ENCODE measurements at regions not wholly inside any gene's neighbourhood (a gene's known extent, or its start where the extent isn't known, plus 50 kb on each side); places are given as distances from the start of the nearest gene placed in this dataset.

GRCh38 chr2:138275881-138276280 lies 225.7 kb upstream of the SPOPL start:
- H3K27ac ChIP-seq = 0 out of 2 replicates have a peak overlapping the region, but pooled peaks have one; percentile 61
- no peak for DNase-seq (ENCODE audit: low read depth, low spot score)

GRCh38 chr2:138276339-138276738 lies 225.2 kb upstream of the SPOPL start:
- no peaks in the 10 kb centered on the region for H3K9me3 ChIP-seq (ENCODE audit: low read depth, low read length)
- H3K36me3 ChIP-seq (ENCODE audit: insufficient read depth, low read length) = no peaks in the 10 kb centered on the region
- DNase-seq (ENCODE audit: low read depth, low spot score) = no peak
- H3K27ac ChIP-seq = peak overlapping the region; percentile 61; the same call in 1 of the 2 replicates
- H3K9ac ChIP-seq (ENCODE audit: insufficient read length) = peak overlapping the region; percentile 50
- TF ChIP-seq EZH2 (IDR thresholded peaks at IDR 0.05) = no peak
- TF ChIP-seq POLR2AphosphoS5 (IDR thresholded peaks at IDR 0.05; ENCODE audit: borderline replicate concordance, low read depth, low read length) = no peak
- TF ChIP-seq FOXP2 (optimal IDR thresholded peaks at IDR 0.05; ENCODE audit: control extremely low read depth, extremely low read length, insufficient read depth) = no peak
- H3K4me3 ChIP-seq = no peak overlapping the region

More at GRCh38 chr2:138275881-138276280, 225.7 kb upstream of the SPOPL start:
- no peak overlapping the region for H3K4me3 ChIP-seq
- TF ChIP-seq POLR2AphosphoS5 (IDR thresholded peaks at IDR 0.05; ENCODE audit: borderline replicate concordance, low read depth, low read length) (no peak), EZH2 (IDR thresholded peaks at IDR 0.05) (no peak), FOXP2 (optimal IDR thresholded peaks at IDR 0.05; ENCODE audit: control extremely low read depth, extremely low read length, insufficient read depth) (no peak)
- H3K36me3 ChIP-seq (ENCODE audit: insufficient read depth, low read length) = no peaks in the 10 kb centered on the region
- H3K9ac ChIP-seq (ENCODE audit: insufficient read length) = peak overlapping the region; percentile 50
- H3K9me3 ChIP-seq (ENCODE audit: low read depth, low read length) = no peaks in the 10 kb centered on the region

GRCh38 chr2:138277062-138277461 lies 224.5 kb upstream of the SPOPL start:
- no peaks in the 10 kb centered on the region for H3K36me3 ChIP-seq (ENCODE audit: insufficient read depth, low read length)
- H3K9me3 ChIP-seq (ENCODE audit: low read depth, low read length) = no peaks in the 10 kb centered on the region
- no peak overlapping the region for H3K9ac ChIP-seq (ENCODE audit: insufficient read length)
- DNase-seq (ENCODE audit: low read depth, low spot score) = no peak
- peak overlapping the region; percentile 61; the same call in 1 of the 2 replicates for H3K27ac ChIP-seq
- no peak for TF ChIP-seq EZH2 (IDR thresholded peaks at IDR 0.05)
- TF ChIP-seq POLR2AphosphoS5 (IDR thresholded peaks at IDR 0.05; ENCODE audit: borderline replicate concordance, low read depth, low read length) = no peak
- TF ChIP-seq FOXP2 (optimal IDR thresholded peaks at IDR 0.05; ENCODE audit: control extremely low read depth, extremely low read length, insufficient read depth) = no peak
- no peak overlapping the region for H3K4me3 ChIP-seq

GRCh38 chr2:138279871-138280270 lies 221.7 kb upstream of the SPOPL start:
- H3K9ac ChIP-seq (ENCODE audit: insufficient read length) = no peak overlapping the region
- TF ChIP-seq POLR2AphosphoS5 (IDR thresholded peaks at IDR 0.05; ENCODE audit: borderline replicate concordance, low read depth, low read length) (no peak), FOXP2 (optimal IDR thresholded peaks at IDR 0.05; ENCODE audit: control extremely low read depth, extremely low read length, insufficient read depth) (no peak), EZH2 (IDR thresholded peaks at IDR 0.05) (no peak)
- no peak overlapping the region for H3K27ac ChIP-seq
- no peaks in the 10 kb centered on the region for H3K36me3 ChIP-seq (ENCODE audit: insufficient read depth, low read length)
- H3K9me3 ChIP-seq (ENCODE audit: low read depth, low read length) = no peaks in the 10 kb centered on the region
- no peak for DNase-seq (ENCODE audit: low read depth, low spot score)
- no peak overlapping the region for H3K4me3 ChIP-seq

GRCh38 chr2:138280999-138281695 lies 220.4 kb upstream of the SPOPL start:
- no peak overlapping the region for H3K27ac ChIP-seq
- H3K9ac ChIP-seq (ENCODE audit: insufficient read length) = no peak overlapping the region
- no peaks in the 10 kb centered on the region for H3K9me3 ChIP-seq (ENCODE audit: low read depth, low read length)
- TF ChIP-seq EZH2 (IDR thresholded peaks at IDR 0.05) (no peak), FOXP2 (optimal IDR thresholded peaks at IDR 0.05; ENCODE audit: control extremely low read depth, extremely low read length, insufficient read depth) (no peak), POLR2AphosphoS5 (IDR thresholded peaks at IDR 0.05; ENCODE audit: borderline replicate concordance, low read depth, low read length) (no peak)
- H3K36me3 ChIP-seq (ENCODE audit: insufficient read depth, low read length) = no peaks in the 10 kb centered on the region
- no peak overlapping the region for H3K4me3 ChIP-seq
- no peak for DNase-seq (ENCODE audit: low read depth, low spot score)

- no peak for TF ChIP-seq EZH2 (IDR thresholded peaks at IDR 0.05)
- TF ChIP-seq POLR2AphosphoS5 (IDR thresholded peaks at IDR 0.05; ENCODE audit: borderline replicate concordance, low read depth, low read length) = no peak
- TF ChIP-seq FOXP2 (optimal IDR thresholded peaks at IDR 0.05; ENCODE audit: control extremely low read depth, extremely low read length, insufficient read depth) = no peak
- DNase-seq (ENCODE audit: low read depth, low spot score) = no peak
Measured at GRCh38 chr2:138282014-138282672, 219.4 kb upstream of the SPOPL start.

GRCh38 chr2:138291805-138292204 lies 209.8 kb upstream of the SPOPL start:
- Histone ChIP-seq H3K27ac (no peak overlapping the region), H3K36me3 (ENCODE audit: insufficient read depth, low read length) (no peaks in the 10 kb centered on the region), H3K9me3 (ENCODE audit: low read depth, low read length) (no peaks in the 10 kb centered on the region), H3K9ac (ENCODE audit: insufficient read length) (no peak overlapping the region), H3K4me3 (no peak overlapping the region)
- DNase-seq (ENCODE audit: low read depth, low spot score) = no peak
- TF ChIP-seq EZH2 (IDR thresholded peaks at IDR 0.05) (no peak), POLR2AphosphoS5 (IDR thresholded peaks at IDR 0.05; ENCODE audit: borderline replicate concordance, low read depth, low read length) (no peak), FOXP2 (optimal IDR thresholded peaks at IDR 0.05; ENCODE audit: control extremely low read depth, extremely low read length, insufficient read depth) (no peak)

More at GRCh38 chr2:138282014-138282672, 219.4 kb upstream of the SPOPL start:
- no peak overlapping the region for H3K4me3 ChIP-seq
- H3K36me3 ChIP-seq (ENCODE audit: insufficient read depth, low read length) = no peaks in the 10 kb centered on the region
- no peaks in the 10 kb centered on the region for H3K9me3 ChIP-seq (ENCODE audit: low read depth, low read length)
- H3K27ac ChIP-seq = no peak overlapping the region
- H3K9ac ChIP-seq (ENCODE audit: insufficient read length) = no peak overlapping the region

- TF ChIP-seq EZH2 (IDR thresholded peaks at IDR 0.05) (no peak), POLR2AphosphoS5 (IDR thresholded peaks at IDR 0.05; ENCODE audit: borderline replicate concordance, low read depth, low read length) (no peak), FOXP2 (optimal IDR thresholded peaks at IDR 0.05; ENCODE audit: control extremely low read depth, extremely low read length, insufficient read depth) (no peak)
- no peak for DNase-seq (ENCODE audit: low read depth, low spot score)
- no peak overlapping the region for H3K27ac ChIP-seq
- no peaks in the 10 kb centered on the region for H3K9me3 ChIP-seq (ENCODE audit: low read depth, low read length)
- no peak overlapping the region for H3K4me3 ChIP-seq
- no peaks in the 10 kb centered on the region for H3K36me3 ChIP-seq (ENCODE audit: insufficient read depth, low read length)
- H3K9ac ChIP-seq (ENCODE audit: insufficient read length) = no peak overlapping the region
Measured at GRCh38 chr2:138293045-138293444, 208.5 kb upstream of the SPOPL start.

Measured in SK-N-MC (cell line).